IMR-90 (cell line): ENCODE measurements at regions not wholly inside any gene's neighbourhood (a gene's known extent, or its start where the extent isn't known, plus 50 kb on each side); places are given as distances from the start of the nearest gene placed in this dataset.

Experiments used
- ATAC-seq: fragments of 200-7000 bp; cut with Tn5 transposase; 2 replicates; pipeline ENCODE4 v1.9.1; 2020; ENCODE audit warnings: low read depth, mild to moderate bottlenecking, moderate library complexity
- BruUV-seq: library from RNA; stranded (reverse); fragments of 400-500 nt; replicated peaks from 2 replicates; lab custom pipeline; 2021; lab: Mats Ljungman, UMichigan
- CTCF ChIA-PET: fragments of 300-600 bp; formaldehyde crosslinking; extraction: SDS; loops from one replicate; lab custom pipeline; 2021; ENCODE audit warnings: antibody characterized with exemption; lab: Yijun Ruan, JAX
- POLR2A ChIA-PET: fragments of 300-600 bp; sonication (Branson Sonifier 250); formaldehyde crosslinking; loops from one replicate; lab custom pipeline; 2022; ENCODE audit warnings: antibody characterized with exemption; ENCODE audit not compliant: unreplicated experiment; lab: Charles Lee
- DNase-seq: peaks from one replicate; pipeline ENCODE4 v3.0.0; 2013
- H2AFZ ChIP-seq: replicated peaks from 2 replicates; pipeline ENCODE3; 2013; ENCODE audit warnings: low read length, mild to moderate bottlenecking; ENCODE audit not compliant: poor library complexity
- H2AK5ac ChIP-seq: 2 replicates; pipeline ENCODE4 v1.6.1; 2013; ENCODE audit warnings: low read depth, low read length, inconsistent platforms
- H2AK9ac ChIP-seq: replicated peaks from 2 replicates; pipeline ENCODE3; 2013; ENCODE audit warnings: mild to moderate bottlenecking, low read depth, low read length, moderate library complexity; ENCODE audit not compliant: poor library complexity
- H2BK120ac ChIP-seq: 2 replicates; pipeline ENCODE4 v1.6.1; 2013; ENCODE audit warnings: low read depth, low read length, inconsistent platforms
- H2BK15ac ChIP-seq: 3 replicates; pipeline ENCODE4 v1.6.1; 2013; ENCODE audit warnings: low read depth, low read length, inconsistent platforms
- H2BK20ac ChIP-seq: 2 replicates; pipeline ENCODE4 v1.6.1; 2013; ENCODE audit warnings: low read depth, mild to moderate bottlenecking, inconsistent platforms, low read length, moderate library complexity
- H2BK5ac ChIP-seq: 2 replicates; pipeline ENCODE4 v1.6.1; 2013; ENCODE audit warnings: mild to moderate bottlenecking, low read depth, low read length, inconsistent platforms; ENCODE audit not compliant: poor library complexity, severe bottlenecking
- H3K14ac ChIP-seq: replicated peaks from 2 replicates; pipeline ENCODE4 v1.6.1; 2013; ENCODE audit warnings: low read depth, low read length, inconsistent platforms
- H3K18ac ChIP-seq: 2 replicates; pipeline ENCODE4 v1.6.1; 2013; ENCODE audit warnings: low read depth, low read length, control low read depth
- H3K23ac ChIP-seq: 2 replicates; pipeline ENCODE4 v1.6.1; 2013; ENCODE audit warnings: low read depth, low read length, inconsistent platforms
- H3K27ac ChIP-seq: 2 replicates; pipeline ENCODE4 v1.5.1; 2013; ENCODE audit warnings: mild to moderate bottlenecking, control low read depth, low read length; ENCODE audit not compliant: insufficient read depth
- H3K27me3 ChIP-seq: 2 replicates; pipeline ENCODE4 v1.6.1; 2013; ENCODE audit warnings: low read length; ENCODE audit not compliant: control insufficient read depth, insufficient read depth
- H3K36me3 ChIP-seq: 2 replicates; pipeline ENCODE4 v1.6.1; 2013; ENCODE audit warnings: low read length, mixed read lengths; ENCODE audit not compliant: control insufficient read depth, insufficient read depth
- H3K4ac ChIP-seq: 2 replicates; pipeline ENCODE4 v1.6.1; 2013; ENCODE audit warnings: low read depth, low read length, inconsistent platforms
- H3K4me1 ChIP-seq: 2 replicates; pipeline ENCODE4 v1.6.1; 2013; ENCODE audit warnings: low read length, mixed read lengths; ENCODE audit not compliant: control insufficient read depth, insufficient read depth
- H3K4me2 ChIP-seq: 2 replicates; pipeline ENCODE4 v1.6.1; 2013; ENCODE audit warnings: low read depth, mild to moderate bottlenecking, control low read depth, low read length, moderate library complexity
- H3K4me3 ChIP-seq: 2 replicates; pipeline ENCODE4 v1.5.1; 2013; ENCODE audit warnings: low read depth, mild to moderate bottlenecking, control low read depth, low read length, moderate library complexity; ENCODE audit not compliant: insufficient read depth
- H3K56ac ChIP-seq: 2 replicates; pipeline ENCODE4 v1.6.1; 2013; ENCODE audit warnings: low read length, inconsistent platforms; ENCODE audit not compliant: insufficient read depth; ENCODE audit errors: extremely low read depth
- H3K79me1 ChIP-seq, 2 experiments: 2 replicates each; pipeline ENCODE4 v1.6.1; 2013; ENCODE audit warnings: low read length in 2 of 2, inconsistent platforms in 1 of 2, low read depth in 1 of 2
- H3K9ac ChIP-seq: 2 replicates; pipeline ENCODE4 v1.6.1; 2013; ENCODE audit warnings: low read depth, low read length, control low read depth
- H3K9me1 ChIP-seq: 2 replicates; pipeline ENCODE4 v1.6.1; 2013; ENCODE audit warnings: low read length, inconsistent platforms; ENCODE audit not compliant: insufficient read depth
- H3K9me3 ChIP-seq: 2 replicates; pipeline ENCODE4 v1.6.1; 2013; ENCODE audit warnings: low read length; ENCODE audit not compliant: control insufficient read depth, insufficient read depth
- H4K20me1 ChIP-seq: 2 replicates; pipeline ENCODE4 v1.6.1; 2013; ENCODE audit warnings: low read length, inconsistent platforms; ENCODE audit not compliant: insufficient read depth
- H4K5ac ChIP-seq: 2 replicates; pipeline ENCODE4 v1.6.1; 2013; ENCODE audit warnings: mild to moderate bottlenecking, low read depth, low read length, control low read depth
- H4K8ac ChIP-seq, 2 experiments: 2 replicates each; pipeline ENCODE4 v1.6.1; 2013; ENCODE audit warnings: low read depth in 2 of 2, low read length in 2 of 2, control low read depth in 1 of 2, inconsistent platforms in 1 of 2
- H4K91ac ChIP-seq: 2 replicates; pipeline ENCODE4 v1.6.1; 2013; ENCODE audit warnings: low read depth, low read length, inconsistent platforms; ENCODE audit not compliant: insufficient read depth
- BHLHE40 ChIP-seq: fragments of 150-350 bp; IDR thresholded peaks from 2 replicates; pipeline ENCODE4 v1.6.1; 2016; ENCODE audit warnings: mild to moderate bottlenecking, low read depth, low read length
- RCOR1 ChIP-seq: IDR thresholded peaks from 2 replicates; pipeline ENCODE4 v1.6.1; 2012; ENCODE audit warnings: mild to moderate bottlenecking, low read length, improper control_type of control experiment; ENCODE audit not compliant: insufficient replicate concordance
- WGBS, 2 experiments: methylation state at CpG; one replicate each; pipeline versions ENCODE4 v1.1.5 to v1.1.7; 2013; ENCODE audit warnings: missing lambda C conversion rate in 2 of 2; ENCODE audit not compliant: insufficient read length in 1 of 2; ENCODE audit errors: extremely low coverage in 2 of 2; 5-methylcytosine and 5-hydroxymethylcytosine counted together
- dilution Hi-C: fragments of 300-500 bp; cut with HindIII; formaldehyde crosslinking; loops from one replicate; pipeline ENCODE4 v1.14.3; 2018; ENCODE audit warnings: low sequenced_read_pairs; ENCODE audit not compliant: unreplicated experiment
- in situ Hi-C: fragments of 300-500 bp; cut with MboI; formaldehyde crosslinking; loops from 3 replicates; pipeline ENCODE4 v1.14.3; 2019; ENCODE audit warnings: low sequenced_read_pairs, inconsistent platforms, mixed read lengths
- intact Hi-C: fragments of 100-400 bp; cut with micrococcal nuclease; formaldehyde crosslinking; loops from 2 replicates; pipeline ENCODE4 v1.10.0; 2022

DNA sequence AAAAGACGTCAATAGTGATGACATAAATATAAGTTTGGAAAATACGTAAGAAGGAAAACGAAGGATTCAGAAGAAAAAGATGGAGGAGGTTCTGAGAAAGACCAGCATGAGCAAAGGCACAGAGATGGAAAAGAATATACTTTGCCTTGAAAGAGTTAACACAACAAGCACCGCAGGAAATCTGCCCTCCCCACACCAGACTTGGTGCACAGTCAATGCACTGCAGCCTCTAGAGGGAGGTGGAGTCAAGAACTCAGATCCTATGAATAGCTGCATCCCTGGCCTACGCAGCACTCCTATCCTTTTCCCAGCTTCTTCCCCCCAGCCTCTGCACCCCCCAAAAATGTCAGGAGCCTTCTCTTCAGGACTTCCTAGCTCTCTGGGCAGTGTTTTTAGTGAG lies 1370.6 kb upstream of the LRRTM3 start:
- H4K91ac ChIP-seq: no peak overlapping the region
- no peaks in the 10 kb centered on the region for H3K9me1 ChIP-seq
- in situ Hi-C loops (no loop called here), intact Hi-C loops (no loop called here), dilution Hi-C loops (no loop called here)
- no peak for ATAC-seq
- no TSS peak for BruUV-seq
- H3K9me3 ChIP-seq: no peaks in the 10 kb centered on the region; the same call in 1 of the 2 replicates
- H2BK5ac ChIP-seq: no peak overlapping the region
- H3K36me3 ChIP-seq: no peaks in the 10 kb centered on the region
- H2BK120ac ChIP-seq: no peak overlapping the region
- no peak overlapping the region for H4K8ac ChIP-seq
- no peak overlapping the region for H3K14ac ChIP-seq
- H3K4ac ChIP-seq: no peak overlapping the region
- no peak overlapping the region for H4K5ac ChIP-seq
- TF ChIP-seq RCOR1 (no peak), BHLHE40 (no peak)
- no peaks in the 10 kb centered on the region for H3K79me1 ChIP-seq
- ChIA-PET POLR2A (no interaction called here), CTCF (no interaction called here)
- DNase-seq: no peak
- no peak overlapping the region for H3K23ac ChIP-seq
- H3K27me3 ChIP-seq: no peaks in the 10 kb centered on the region
- no peak overlapping the region for H3K9ac ChIP-seq
- no peak overlapping the region for H2AK9ac ChIP-seq
- no peak overlapping the region for H3K27ac ChIP-seq
- no peak overlapping the region for H2BK20ac ChIP-seq
- no peak overlapping the region for H2BK15ac ChIP-seq
- H3K4me2 ChIP-seq: no peak overlapping the region
- H3K18ac ChIP-seq: no peak overlapping the region
- H2AK5ac ChIP-seq: no peak overlapping the region
- no peak overlapping the region for H2AFZ ChIP-seq
- H3K4me1 ChIP-seq: no peaks in the 10 kb centered on the region
- H3K4me3 ChIP-seq: no peak overlapping the region
- H4K20me1 ChIP-seq: no peaks in the 10 kb centered on the region
- WGBS, 2 experiments: 60 to 100% methylated on average over 1 to 2 of the region's 5 CpGs
- H3K56ac ChIP-seq: no peak overlapping the region
